GM12878 (cell line): ENCODE measurements at regions not wholly inside any gene's neighbourhood (a gene's known extent, or its start where the extent isn't known, plus 50 kb on each side); places are given as distances from the start of the nearest gene placed in this dataset.

Source experiments
- ATAC-seq: fragments of 200-7000 bp; cut with Tn5 transposase; 3 replicates; pipeline ENCODE4 v1.9.1; 2020; ENCODE audit warnings: mild to moderate bottlenecking, moderate library complexity
- BruUV-seq: library from RNA; stranded (reverse); fragments of 400-500 nt; replicated peaks from 2 replicates; lab custom pipeline; 2021; lab: Mats Ljungman, UMichigan
- CTCF ChIA-PET: fragments of 300-600 bp; sonication (Branson Sonifier 250); formaldehyde crosslinking; extraction: SDS; loops from one replicate; lab custom pipeline; 2021; ENCODE audit warnings: inconsistent platforms; lab: Yijun Ruan, JAX
- POLR2A ChIA-PET: fragments of 350-600 bp; formaldehyde crosslinking; extraction: SDS; loops from one replicate; lab custom pipeline; 2021; ENCODE audit warnings: inconsistent platforms; lab: Charles Lee
- RAD21 ChIA-PET: fragments of 300-600 bp; sonication (Branson Sonifier 250); formaldehyde crosslinking; loops from one replicate; lab custom pipeline; 2023; ENCODE audit warnings: antibody characterized with exemption; ENCODE audit not compliant: unreplicated experiment; lab: Charles Lee
- SMC1A ChIA-PET: fragments of 300-600 bp; sonication (Branson Sonifier 250); formaldehyde crosslinking; loops from one replicate; lab custom pipeline; 2023; ENCODE audit not compliant: unreplicated experiment, uncharacterized antibody; lab: Charles Lee
- DNase-seq: peaks from one replicate; pipeline ENCODE4 v3.0.0-alpha.2; 2011; ENCODE audit warnings: low read depth, low spot score
- FAIRE-seq: peaks from 3 replicates; lab custom pipeline; 2011; peaks lifted over from hg19 to GRCh38; lab: Jason Lieb, UNC
- H2AFZ ChIP-seq: 2 replicates; pipeline ENCODE4 v1.6.0; 2011; ENCODE audit warnings: low read depth, low read length, control low read depth; ENCODE audit not compliant: control insufficient read depth
- H3K27ac ChIP-seq: 2 replicates; pipeline ENCODE4 v1.5.1; 2011; ENCODE audit warnings: control low read depth; ENCODE audit not compliant: control insufficient read depth, insufficient read depth
- H3K27me3 ChIP-seq, 2 experiments: replicated peaks in 1 of 2; 2 replicates each; pipeline versions ENCODE4 v1.6.0 to v1.6.1; 2011; ENCODE audit warnings: low read length in 1 of 2; ENCODE audit not compliant: control insufficient read depth in 2 of 2, insufficient read depth in 2 of 2
- H3K36me3 ChIP-seq, 2 experiments: 2 replicates each; pipeline ENCODE4 v1.5.1; 2011; ENCODE audit warnings: low read length in 1 of 2; ENCODE audit not compliant: control insufficient read depth in 2 of 2, insufficient read depth in 2 of 2
- H3K4me1 ChIP-seq: 2 replicates; pipeline ENCODE4 v1.6.1; 2011; ENCODE audit warnings: mild to moderate bottlenecking, low read length, moderate library complexity, mixed read lengths; ENCODE audit not compliant: control insufficient read depth, insufficient read depth
- H3K4me2 ChIP-seq: 2 replicates; pipeline ENCODE4 v1.6.0; 2011; ENCODE audit warnings: control low read depth; ENCODE audit not compliant: control insufficient read depth, insufficient read depth
- H3K4me3 ChIP-seq: fragments of 200-600 bp; sonication (generic); 2 replicates; pipeline ENCODE4 v1.5.1; 2016
- H3K79me2 ChIP-seq: 2 replicates; pipeline ENCODE4 v1.6.0; 2011; ENCODE audit warnings: low read length; ENCODE audit not compliant: control insufficient read depth, insufficient read depth
- H3K9ac ChIP-seq: 2 replicates; pipeline ENCODE4 v1.8.0; 2011; ENCODE audit warnings: low read length, control low read depth, mixed read lengths; ENCODE audit not compliant: control insufficient read depth, insufficient read depth
- H3K9me3 ChIP-seq: replicated peaks from 3 replicates; pipeline ENCODE4 v1.5.1; 2011; ENCODE audit warnings: mild to moderate bottlenecking, low read length; ENCODE audit not compliant: control insufficient read depth, insufficient read depth
- H4K20me1 ChIP-seq: 2 replicates; pipeline ENCODE4 v1.6.0; 2011; ENCODE audit not compliant: control insufficient read depth, insufficient read depth
- BCL11A ChIP-seq: IDR thresholded peaks from 2 replicates; pipeline ENCODE4 v1.6.1; 2011; ENCODE audit warnings: low read depth, low read length
- BMI1 ChIP-seq: fragments of 450-650 bp; IDR thresholded peaks from 2 replicates; pipeline ENCODE4 v1.6.1; 2016; ENCODE audit warnings: mild to moderate bottlenecking, moderate library complexity, borderline replicate concordance
- EP300 ChIP-seq, 2 experiments: fragments of 150-350 bp in 1 of 2; IDR thresholded peaks; 2 replicates each; pipeline ENCODE4 v1.6.1; 2011 to 2012; ENCODE audit warnings: low read depth in 2 of 2, low read length in 2 of 2, borderline replicate concordance in 1 of 2, improper control_type of control experiment in 1 of 2, inconsistent platforms in 1 of 2; ENCODE audit not compliant: control insufficient read depth in 1 of 2
- HDAC2 ChIP-seq: fragments of 200-600 bp; sonication (generic); IDR thresholded peaks from 2 replicates; pipeline ENCODE4 v1.6.1; 2017
- NFYB ChIP-seq: IDR thresholded peaks from 2 replicates; pipeline ENCODE4 v1.6.1; 2011; ENCODE audit warnings: low read depth, mild to moderate bottlenecking, low read length, improper control_type of control experiment, moderate library complexity; ENCODE audit not compliant: insufficient read depth
- NKRF ChIP-seq: fragments of 450-650 bp; conservative IDR thresholded peaks from 2 replicates; pipeline ENCODE4 v1.6.1; 2017; ENCODE audit warnings: mild to moderate bottlenecking, moderate library complexity
- NR2F1 ChIP-seq: fragments of 450-650 bp; conservative IDR thresholded peaks from 2 replicates; pipeline ENCODE4 v1.6.1; 2017; ENCODE audit warnings: mild to moderate bottlenecking
- NRF1 ChIP-seq: conservative IDR thresholded peaks from 2 replicates; pipeline ENCODE4 v1.6.1; 2011; ENCODE audit warnings: mild to moderate bottlenecking, low read depth, low read length, improper control_type of control experiment
- PML ChIP-seq: IDR thresholded peaks from 2 replicates; pipeline ENCODE4 v1.6.1; 2012; ENCODE audit warnings: low read length, inconsistent platforms
- RELB ChIP-seq: fragments of 450-650 bp; IDR thresholded peaks from 2 replicates; pipeline ENCODE4 v1.6.1; 2017; ENCODE audit warnings: low read depth, mild to moderate bottlenecking, moderate library complexity
- SIN3A ChIP-seq: IDR thresholded peaks from 2 replicates; pipeline ENCODE4 v1.6.1; 2012; ENCODE audit warnings: low read depth, low read length, improper control_type of control experiment
- TARDBP ChIP-seq: IDR thresholded peaks from 2 replicates; pipeline ENCODE4 v1.6.1; 2016; ENCODE audit warnings: borderline replicate concordance
- YBX1 ChIP-seq: fragments of 450-650 bp; IDR thresholded peaks from 2 replicates; pipeline ENCODE4 v1.6.1; 2016; ENCODE audit warnings: antibody characterized with exemption
- WGBS: methylation state at CpG from one replicate; pipeline ENCODE4 v1.1.6; 2016; ENCODE audit warnings: low lambda C conversion rate; ENCODE audit not compliant: insufficient replicate concordance, insufficient coverage; ENCODE audit errors: missing lambda C conversion rate; 5-methylcytosine and 5-hydroxymethylcytosine counted together
- in situ Hi-C: fragments of 300-500 bp; cut with MboI; formaldehyde crosslinking; loops from 9 replicates; pipeline ENCODE4 v1.14.3; 2018; ENCODE audit warnings: mixed read lengths
- intact Hi-C: fragments of 100-400 bp; cut with micrococcal nuclease; formaldehyde crosslinking; loops from one replicate; pipeline ENCODE4 v1.14.2; 2022; ENCODE audit not compliant: unreplicated experiment
- TF ChIP-seq, protein P1 (sequence below): fragments of 450-650 bp; IDR thresholded peaks from 2 replicates; pipeline ENCODE4 v1.6.1; 2016; ENCODE audit warnings: mild to moderate bottlenecking

DNA sequence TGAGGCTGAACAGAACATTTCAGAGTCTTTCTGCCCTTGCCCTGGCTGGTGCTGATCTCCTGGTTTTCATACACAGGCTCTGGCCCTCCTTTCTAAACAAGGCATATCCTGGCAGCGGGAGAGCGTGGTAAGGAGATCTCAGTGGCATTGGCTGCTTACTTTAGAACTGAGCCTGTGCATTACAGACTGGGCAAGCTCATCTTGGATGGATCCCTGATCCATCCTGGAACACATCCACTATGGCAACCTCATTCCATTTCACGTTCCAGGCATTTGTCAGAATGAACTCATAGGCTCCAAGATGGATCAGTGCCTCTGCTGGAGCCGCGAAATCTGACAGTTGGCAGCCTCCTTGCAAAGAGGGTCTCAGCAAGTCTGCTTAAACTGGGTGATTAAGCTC is 224.5 kb upstream of the PELI2 start (continued):
- TF ChIP-seq BCL11A (no peak), RELB (no peak), SIN3A (no peak), NKRF (no peak), BMI1 (no peak)

DNA sequence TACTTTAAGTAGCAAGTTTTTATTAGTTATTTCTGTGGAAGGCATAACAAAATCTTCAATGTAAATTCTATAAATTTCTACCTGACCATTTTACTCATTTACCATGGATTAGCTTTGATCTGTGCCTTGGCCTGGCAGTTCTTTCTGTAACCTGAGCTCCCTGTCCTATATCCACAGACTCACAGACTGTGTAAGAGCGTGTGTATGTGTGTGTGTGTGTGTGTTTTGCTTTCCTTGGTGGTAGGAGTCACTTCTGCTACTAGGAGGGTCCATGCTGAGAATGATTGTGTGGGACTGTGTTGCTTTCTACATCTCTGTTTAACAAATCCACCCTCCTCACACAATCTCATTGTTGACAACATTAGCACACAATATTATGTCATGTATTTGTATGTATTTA is 221.2 kb upstream of the PELI2 start:
- POLR2A ChIA-PET, result no interaction called here
- WGBS, result 6% methylated on average over 1 of the region's 1 CpG
- BruUV-seq, result no TSS peak

More for the DNA sequence above, 221.2 kb upstream of the PELI2 start:
- ATAC-seq (no peak), DNase-seq (no peak), FAIRE-seq (no peak)
- ChIA-PET SMC1A (no interaction called here), RAD21 (no interaction called here), CTCF (no interaction called here)
- H3K27me3 ChIP-seq, result no peaks in the 10 kb centered on the region; a peak in 2 of 4 replicates
- no peaks in the 10 kb centered on the region for H4K20me1 ChIP-seq
- TF ChIP-seq NFYB (no peak), NR2F1 (no peak), NRF1 (no peak), HDAC2 (no peak), PML (no peak), YBX1 (no peak), TARDBP (no peak), EP300 (IDR thresholded peaks at IDR 0.05; ENCODE audit: borderline replicate concordance in 1 of 2, control insufficient read depth in 1 of 2, low read depth in 2 of 2, low read length in 2 of 2) (no peak)
- TF ChIP-seq, protein P1, sequence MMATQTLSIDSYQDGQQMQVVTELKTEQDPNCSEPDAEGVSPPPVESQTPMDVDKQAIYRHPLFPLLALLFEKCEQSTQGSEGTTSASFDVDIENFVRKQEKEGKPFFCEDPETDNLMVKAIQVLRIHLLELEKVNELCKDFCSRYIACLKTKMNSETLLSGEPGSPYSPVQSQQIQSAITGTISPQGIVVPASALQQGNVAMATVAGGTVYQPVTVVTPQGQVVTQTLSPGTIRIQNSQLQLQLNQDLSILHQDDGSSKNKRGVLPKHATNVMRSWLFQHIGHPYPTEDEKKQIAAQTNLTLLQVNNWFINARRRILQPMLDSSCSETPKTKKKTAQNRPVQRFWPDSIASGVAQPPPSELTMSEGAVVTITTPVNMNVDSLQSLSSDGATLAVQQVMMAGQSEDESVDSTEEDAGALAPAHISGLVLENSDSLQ, result no peak
- no peak overlapping the region for H3K9ac ChIP-seq
- H3K4me1 ChIP-seq, result no peaks in the 10 kb centered on the region
- no peaks in the 10 kb centered on the region for H3K36me3 ChIP-seq
- intact Hi-C loops (no loop called here), in situ Hi-C loops (no loop called here)
- no peak overlapping the region for H3K27ac ChIP-seq
- no peak overlapping the region for H3K4me3 ChIP-seq
- no peaks in the 10 kb centered on the region for H3K79me2 ChIP-seq
- no peak overlapping the region for H2AFZ ChIP-seq
- no peaks in the 10 kb centered on the region for H3K9me3 ChIP-seq
- no peak overlapping the region for H3K4me2 ChIP-seq
